ENCODE measurements at regions not wholly inside any gene's neighbourhood (a gene's known extent, or its start where the extent isn't known, plus 50 kb on each side); places are given as distances from the start of the nearest gene placed in this dataset.
"Not testable (repeated sequence)": the region's sequence is repeated elsewhere in the genome, so short reads cannot be mapped to it uniquely, and the experiment has no call there.

DNA sequence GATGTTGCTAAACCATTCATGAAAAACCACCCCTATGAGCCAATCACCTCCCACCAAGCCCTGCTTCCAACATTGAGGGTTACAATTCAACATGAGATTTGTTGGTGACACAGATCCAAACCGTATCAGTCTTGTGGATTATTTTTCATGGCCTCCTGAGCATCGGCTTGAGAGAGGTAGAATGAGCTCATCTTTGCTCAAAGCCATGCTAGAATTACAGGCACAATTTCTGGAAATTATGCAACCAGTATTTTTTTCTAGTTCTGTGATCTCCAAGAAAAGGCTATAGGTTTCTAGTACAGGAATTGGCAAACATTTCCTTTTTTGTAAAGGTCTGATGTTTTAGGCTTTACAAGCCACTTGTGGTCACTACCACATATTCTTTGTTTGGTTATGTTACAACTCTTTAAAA lies 219.4 kb downstream of the DUSP10 start:
- no peak overlapping the region for H3K4me3 ChIP-seq
- WGBS, 10 experiments, result 20 to 82% (median 69%) methylated on average over 1 to 2 of the region's 2 CpGs; no CpG with 5 or more reads in 3 of the 10 experiments
- no peaks in the 10 kb centered on the region for H3K4me1 ChIP-seq (replicated peaks in 1 of 2)
- no peak for ATAC-seq (replicated peaks in 6 of 8)
- H3K27ac ChIP-seq, result no peak overlapping the region
- in situ Hi-C loops (cut with MboI; ENCODE audit: low pct_unique_long_range_greater_than_20kb in 2 of 9, low sequenced_read_pairs in 9 of 9, unreplicated experiment in 9 of 9), result no loop called here

DNA sequence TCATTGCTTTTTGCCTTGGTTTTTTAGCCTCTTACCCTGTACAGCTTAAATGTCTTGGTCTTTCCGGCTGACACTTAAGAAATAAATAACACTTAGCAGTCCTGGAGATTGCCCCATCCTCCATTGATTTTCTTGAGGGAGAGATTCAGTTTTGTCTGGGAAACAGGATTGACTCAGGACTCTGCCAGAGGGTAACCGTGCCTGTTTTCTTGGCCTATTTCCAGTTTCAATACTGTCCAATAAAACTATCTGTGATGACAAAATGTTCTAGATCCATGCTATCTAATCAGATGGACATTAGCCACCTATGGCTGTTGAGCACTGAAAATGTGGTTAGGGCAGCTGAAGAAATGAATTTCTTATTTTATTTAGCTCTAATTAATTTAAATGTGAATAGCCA lies 216.1 kb downstream of the DUSP10 start:
- no peak overlapping the region for H3K4me3 ChIP-seq
- H3K4me1 ChIP-seq (replicated peaks in 1 of 2), result no peaks in the 10 kb centered on the region
- no peak overlapping the region for H3K27ac ChIP-seq
- 39 to 100% (median 90%) methylated on average over 1 to 2 of the region's 2 CpGs; no CpG with 5 or more reads in 1 of the 10 experiments for WGBS, 10 experiments
- in situ Hi-C loops (cut with MboI; ENCODE audit: low pct_unique_long_range_greater_than_20kb in 2 of 9, low sequenced_read_pairs in 9 of 9, unreplicated experiment in 9 of 9), result loop anchor here in 1 of 9 experiments (25.0 kb wide), 2 partner anchors 637 to 912 kb away; no protein-coding TSS in a partner anchor
- no peak for ATAC-seq (replicated peaks in 6 of 8)

DNA sequence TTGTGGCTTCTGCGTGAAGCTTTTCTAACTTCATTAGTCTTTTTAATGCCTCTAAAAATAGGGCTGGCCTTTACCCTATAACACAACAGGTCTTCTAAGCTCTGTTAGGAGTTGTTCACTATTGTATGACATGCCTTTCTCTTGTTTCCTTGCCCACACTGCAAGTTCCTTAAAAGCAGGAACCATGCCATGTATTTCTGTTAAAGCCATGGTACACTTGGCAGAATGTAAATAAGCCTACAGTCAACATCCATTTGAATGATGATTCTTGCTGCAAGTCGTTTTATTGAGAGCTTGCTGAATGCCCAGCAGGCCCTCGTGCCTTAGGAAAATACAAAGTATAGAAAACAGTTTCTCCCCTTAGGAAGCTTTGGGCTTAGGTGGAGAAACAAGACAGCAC lies 214.6 kb downstream of the DUSP10 start:
- Histone ChIP-seq H3K4me1 (replicated peaks in 1 of 2) (no peaks in the 10 kb centered on the region), H3K4me3 (no peak overlapping the region), H3K27ac (no peak overlapping the region)
- in situ Hi-C loops (cut with MboI; ENCODE audit: low pct_unique_long_range_greater_than_20kb in 2 of 9, low sequenced_read_pairs in 9 of 9, unreplicated experiment in 9 of 9), result loop anchor here in 1 of 9 experiments (25.0 kb wide), 2 partner anchors 635 to 910 kb away; no protein-coding TSS in a partner anchor
- ATAC-seq (replicated peaks in 6 of 8), result peak in 3 of 8 experiments; percentile 26 to 97 (median 28)
- WGBS, 10 experiments, result 0 to 47% (median 39%) methylated on average over 2 to 3 of the region's 3 CpGs; no CpG with 5 or more reads in 1 of the 10 experiments

DNA sequence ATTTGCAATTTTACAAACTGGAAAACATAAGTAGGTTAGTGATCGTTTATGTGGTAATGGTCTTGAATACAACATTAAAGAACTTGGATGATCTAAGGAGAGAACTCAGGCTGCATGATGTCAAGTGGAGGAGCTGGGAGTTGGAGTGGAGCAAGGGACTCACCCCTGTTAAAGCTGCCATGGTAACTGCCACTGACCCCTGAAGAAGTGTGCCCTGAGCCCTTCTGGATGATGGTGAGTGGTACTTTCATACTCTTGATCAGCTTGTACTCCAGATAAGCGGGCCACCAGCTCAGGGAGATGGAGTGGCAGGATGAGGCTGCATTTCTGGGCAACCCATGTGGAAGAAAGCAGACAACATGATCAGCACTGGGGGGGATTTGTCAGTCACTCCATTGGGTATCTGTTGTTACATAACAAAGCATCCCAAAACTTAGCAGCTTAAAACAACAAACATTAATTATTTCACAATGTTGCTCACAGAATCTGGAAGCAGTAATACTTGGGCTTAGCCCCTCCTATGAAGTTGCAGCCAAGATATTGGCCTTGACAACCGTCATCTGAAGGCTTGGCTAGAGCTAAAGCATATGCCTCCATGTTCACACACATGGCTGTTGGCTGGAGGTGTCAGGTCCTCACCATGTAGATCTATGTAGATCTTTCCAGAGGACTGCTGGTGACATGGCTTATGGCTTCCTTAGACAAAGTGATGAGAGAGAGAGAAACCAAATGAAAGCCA lies 213.8 kb downstream of the DUSP10 start:
- no peak for ATAC-seq (replicated peaks in 6 of 8)
- H3K27ac ChIP-seq, result no peak overlapping the region
- in situ Hi-C loops (cut with MboI; ENCODE audit: low pct_unique_long_range_greater_than_20kb in 2 of 9, low sequenced_read_pairs in 9 of 9, unreplicated experiment in 9 of 9), result loop anchor here in 1 of 9 experiments (25.0 kb wide), 2 partner anchors 634 to 909 kb away; no protein-coding TSS in a partner anchor
- H3K4me3 ChIP-seq, result no peak overlapping the region
- H3K4me1 ChIP-seq (replicated peaks in 1 of 2), result no peaks in the 10 kb centered on the region
- 56 to 100% (median 85%) methylated on average over 1 to 3 of the region's 3 CpGs; no CpG with 5 or more reads in 2 of the 10 experiments for WGBS, 10 experiments

DNA sequence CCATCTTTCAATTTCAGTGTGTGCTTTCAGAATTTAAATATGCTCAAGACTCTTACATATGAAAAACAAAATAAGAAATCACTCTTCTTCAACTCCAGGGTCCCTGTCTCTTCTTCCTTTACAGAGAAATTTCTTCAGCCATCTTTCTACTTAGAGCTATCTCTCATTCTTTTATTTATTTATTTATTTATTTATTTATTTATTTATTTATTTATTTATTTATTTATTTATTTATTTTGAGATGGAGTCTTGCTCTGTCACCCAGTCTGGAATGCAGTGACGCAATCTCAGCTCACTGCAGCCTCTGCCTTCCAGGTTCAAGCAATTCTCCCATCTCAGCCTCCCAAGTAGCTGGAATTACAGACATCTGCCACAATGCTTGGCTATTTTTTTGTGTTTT lies 211.7 kb downstream of the DUSP10 start:
- H3K4me1 ChIP-seq (replicated peaks in 1 of 2); ATAC-seq (replicated peaks in 6 of 8); H3K4me3 ChIP-seq; H3K27ac ChIP-seq: not testable (repeated sequence)
- 43 to 100% (median 60%) methylated on average over 1 of the region's 1 CpG; no CpG with 5 or more reads in 3 of the 10 experiments for WGBS, 10 experiments
- in situ Hi-C loops (cut with MboI; ENCODE audit: low pct_unique_long_range_greater_than_20kb in 2 of 9, low sequenced_read_pairs in 9 of 9, unreplicated experiment in 9 of 9), result loop anchor here in 1 of 9 experiments (25.0 kb wide), 2 partner anchors 632 to 907 kb away; no protein-coding TSS in a partner anchor

DNA sequence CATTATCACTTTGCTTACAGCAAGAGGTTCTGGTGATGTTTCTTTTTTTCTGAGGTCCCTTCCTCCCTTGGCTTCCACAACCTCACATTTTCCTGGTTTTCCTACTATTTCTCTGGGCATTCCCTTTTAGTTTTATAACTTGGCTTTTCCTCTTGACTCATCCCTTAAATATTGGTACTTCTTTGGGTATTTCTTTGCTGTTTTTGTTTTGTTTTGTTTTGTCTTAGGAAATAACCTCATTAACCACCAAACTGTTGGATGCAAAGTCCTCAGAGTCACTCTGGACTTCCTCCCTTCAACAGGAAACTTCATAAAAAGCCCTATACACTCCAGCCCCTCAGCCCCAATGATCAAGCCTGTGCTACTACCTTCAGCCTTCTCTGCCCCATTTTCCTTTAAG lies 211.1 kb downstream of the DUSP10 start:
- in situ Hi-C loops (cut with MboI; ENCODE audit: low pct_unique_long_range_greater_than_20kb in 2 of 9, low sequenced_read_pairs in 9 of 9, unreplicated experiment in 9 of 9), result loop anchor here in 1 of 9 experiments (25.0 kb wide), 2 partner anchors 632 to 907 kb away; no protein-coding TSS in a partner anchor
- ATAC-seq (replicated peaks in 6 of 8), result no peak
- no peaks in the 10 kb centered on the region for H3K4me1 ChIP-seq (replicated peaks in 1 of 2)
- no peak overlapping the region for H3K27ac ChIP-seq
- no peak overlapping the region for H3K4me3 ChIP-seq

DNA sequence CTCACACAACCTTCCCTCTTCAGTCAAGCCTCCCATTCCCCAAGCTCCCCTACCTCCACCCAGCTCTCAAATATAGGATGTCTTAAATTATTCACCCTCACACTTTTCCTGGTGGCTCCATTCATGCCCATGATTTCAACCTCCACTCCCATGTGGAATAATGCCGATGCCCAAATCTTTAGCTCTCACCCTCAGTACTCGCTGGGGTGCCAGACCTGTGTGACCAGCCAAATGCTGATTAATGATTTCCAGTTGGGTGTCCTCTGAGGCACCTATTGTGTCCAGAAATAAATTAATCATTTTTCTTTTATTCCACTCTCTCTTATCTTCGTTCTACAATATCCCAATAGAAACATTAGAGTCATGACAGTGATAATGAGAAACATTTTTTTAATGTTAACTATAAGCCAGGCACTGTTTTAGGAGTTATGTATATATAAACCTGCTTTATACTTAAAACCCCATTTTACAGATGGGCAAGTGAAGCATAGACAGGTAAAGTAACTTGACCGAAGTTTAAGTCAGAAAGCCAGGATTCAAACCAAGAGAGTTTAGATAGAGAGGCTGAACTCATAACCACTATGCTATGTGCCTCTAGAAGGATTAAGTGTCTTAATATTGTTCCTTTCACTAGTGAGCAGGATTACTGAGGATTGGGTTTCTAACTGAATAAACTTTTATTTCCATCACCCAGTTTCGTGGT lies 209.7 kb downstream of the DUSP10 start:
- no peak for ATAC-seq (replicated peaks in 6 of 8)
- no peak overlapping the region for H3K27ac ChIP-seq
- WGBS, 10 experiments, result 24 to 92% (median 79%) methylated on average over 1 to 5 of the region's 5 CpGs
- H3K4me3 ChIP-seq, result no peak overlapping the region
- in situ Hi-C loops (cut with MboI; ENCODE audit: low pct_unique_long_range_greater_than_20kb in 2 of 9, low sequenced_read_pairs in 9 of 9, unreplicated experiment in 9 of 9), result loop anchor here in 1 of 9 experiments (25.0 kb wide), 2 partner anchors 630 to 905 kb away; no protein-coding TSS in a partner anchor
- H3K4me1 ChIP-seq (replicated peaks in 1 of 2), result no peaks in the 10 kb centered on the region

DNA sequence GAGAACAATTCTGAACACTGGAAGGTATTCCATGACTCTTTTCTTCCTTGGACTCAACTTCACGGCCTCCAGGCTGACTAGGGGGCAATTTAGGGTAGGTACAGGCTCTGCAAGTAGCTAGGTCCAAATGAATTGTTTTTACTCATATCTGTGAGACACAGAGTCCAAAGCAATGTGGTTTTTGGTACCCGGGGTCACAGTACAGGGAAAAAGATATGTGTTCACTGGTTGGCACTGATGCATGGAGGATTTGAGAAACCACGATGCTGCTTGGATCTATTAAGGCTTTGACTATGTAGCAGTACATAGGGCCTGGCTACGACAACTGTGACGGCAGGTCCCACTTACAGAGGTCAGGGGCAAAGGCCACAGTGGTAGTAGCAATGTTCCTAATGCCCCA lies 200.6 kb downstream of the DUSP10 start:
- Histone ChIP-seq H3K4me3 (no peak overlapping the region), H3K27ac (no peak overlapping the region), H3K4me1 (replicated peaks in 1 of 2) (no peaks in the 10 kb centered on the region)
- no peak for ATAC-seq (replicated peaks in 6 of 8)
- in situ Hi-C loops (cut with MboI; ENCODE audit: low pct_unique_long_range_greater_than_20kb in 2 of 9, low sequenced_read_pairs in 9 of 9, unreplicated experiment in 9 of 9), result loop anchor here in 1 of 9 experiments (25.0 kb wide), 2 partner anchors 621 to 896 kb away; no protein-coding TSS in a partner anchor
- 50 to 87% (median 78%) methylated on average over 1 to 5 of the region's 5 CpGs; no CpG with 5 or more reads in 3 of the 10 experiments for WGBS, 10 experiments

DNA sequence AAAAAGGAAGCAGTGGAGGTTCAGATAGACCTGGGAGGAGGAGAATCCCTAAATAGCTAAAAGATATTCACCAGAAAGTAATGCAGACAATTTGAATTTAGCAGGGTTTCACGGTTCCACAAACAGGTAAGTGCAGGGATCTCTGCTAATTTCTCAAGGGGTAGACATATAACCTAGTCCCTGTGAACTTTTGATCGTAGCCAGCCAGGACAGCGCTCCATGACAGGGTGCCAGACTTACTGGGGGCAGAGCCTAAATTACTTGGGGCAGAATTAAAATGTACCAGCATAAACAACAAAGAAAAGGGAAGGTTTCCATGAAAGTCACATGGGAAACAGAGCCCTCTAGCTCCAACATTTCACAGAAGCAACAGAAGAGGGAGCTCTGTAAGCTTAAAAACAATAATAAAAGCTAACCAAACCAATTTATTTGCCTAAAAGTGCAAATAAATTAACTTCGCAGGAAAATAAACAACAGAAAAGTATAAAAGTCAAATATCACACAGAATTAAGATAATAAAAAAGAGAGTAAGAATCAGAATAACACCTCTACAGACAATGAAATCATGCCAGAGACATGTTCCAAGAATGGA lies 198.3 kb downstream of the DUSP10 start:
- 20 to 84% (median 53%) methylated on average over 1 to 4 of the region's 4 CpGs for WGBS, 10 experiments
- in situ Hi-C loops (cut with MboI; ENCODE audit: low pct_unique_long_range_greater_than_20kb in 2 of 9, low sequenced_read_pairs in 9 of 9, unreplicated experiment in 9 of 9), result loop anchor here in 1 of 9 experiments (25.0 kb wide), 2 partner anchors 619 to 894 kb away; no protein-coding TSS in a partner anchor
- Histone ChIP-seq H3K27ac (no peak overlapping the region), H3K4me1 (replicated peaks in 1 of 2) (no peaks in the 10 kb centered on the region), H3K4me3 (no peak overlapping the region)
- peak in 1 of 8 experiments; percentile 61 for ATAC-seq (replicated peaks in 6 of 8)

DNA sequence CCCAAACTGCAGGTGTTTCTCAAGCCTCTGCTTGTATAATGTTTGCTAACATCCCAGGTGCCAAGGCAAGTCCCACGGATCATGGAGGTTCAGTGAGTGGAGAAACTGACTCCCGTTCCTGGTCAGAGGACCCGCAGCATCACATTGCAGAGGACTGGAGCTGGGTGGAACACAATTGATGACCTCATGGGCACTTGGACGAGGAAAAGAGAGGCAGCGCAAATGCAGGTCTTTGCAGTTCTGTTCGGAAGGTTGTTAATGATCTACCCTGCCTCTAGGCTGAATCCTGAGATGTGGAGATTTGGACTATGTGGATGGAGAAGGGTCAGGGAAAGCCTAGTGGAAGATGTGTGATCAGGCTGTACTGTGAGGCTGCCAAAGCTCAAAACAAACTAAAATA lies 192.9 kb downstream of the DUSP10 start:
- ATAC-seq (replicated peaks in 6 of 8), result no peak
- WGBS, 10 experiments, result 42 to 100% (median 73%) methylated on average over 1 to 6 of the region's 6 CpGs; no CpG with 5 or more reads in 4 of the 10 experiments
- Histone ChIP-seq H3K27ac (no peak overlapping the region), H3K4me3 (no peak overlapping the region), H3K4me1 (replicated peaks in 1 of 2) (no peaks in the 10 kb centered on the region)
- in situ Hi-C loops (cut with MboI; ENCODE audit: low pct_unique_long_range_greater_than_20kb in 2 of 9, low sequenced_read_pairs in 9 of 9, unreplicated experiment in 9 of 9), result loop anchor here in 1 of 9 experiments (25.0 kb wide), 2 partner anchors 613 to 888 kb away; no protein-coding TSS in a partner anchor

DNA sequence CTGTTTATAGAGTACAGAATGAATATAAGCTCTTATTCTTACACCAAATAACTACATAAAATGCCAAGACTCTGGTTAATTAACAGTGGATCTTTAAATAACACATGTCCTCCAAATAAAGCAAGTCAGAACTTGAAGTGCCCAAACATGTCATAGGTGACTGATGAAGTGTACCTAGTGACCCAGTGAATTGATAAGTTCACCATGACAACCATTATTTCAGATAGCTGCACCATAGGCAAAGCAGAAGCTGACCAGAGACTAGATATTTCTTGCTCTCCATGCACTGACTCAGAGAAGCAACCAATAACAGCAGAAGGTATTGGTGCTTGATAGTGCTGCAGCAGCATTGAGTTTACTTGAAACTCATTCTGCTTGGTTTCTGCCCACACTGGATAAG lies 192.1 kb downstream of the DUSP10 start:
- Histone ChIP-seq H3K4me1 (replicated peaks in 1 of 2) (no peaks in the 10 kb centered on the region), H3K4me3 (no peak overlapping the region), H3K27ac (no peak overlapping the region)
- ATAC-seq (replicated peaks in 6 of 8), result peak in 1 of 8 experiments; percentile 35
- in situ Hi-C loops (cut with MboI; ENCODE audit: low pct_unique_long_range_greater_than_20kb in 2 of 9, low sequenced_read_pairs in 9 of 9, unreplicated experiment in 9 of 9), result loop anchor here in 1 of 9 experiments (10.0 to 25.0 kb wide), 3 partner anchors 185 to 887 kb away; no protein-coding TSS in a partner anchor

DNA sequence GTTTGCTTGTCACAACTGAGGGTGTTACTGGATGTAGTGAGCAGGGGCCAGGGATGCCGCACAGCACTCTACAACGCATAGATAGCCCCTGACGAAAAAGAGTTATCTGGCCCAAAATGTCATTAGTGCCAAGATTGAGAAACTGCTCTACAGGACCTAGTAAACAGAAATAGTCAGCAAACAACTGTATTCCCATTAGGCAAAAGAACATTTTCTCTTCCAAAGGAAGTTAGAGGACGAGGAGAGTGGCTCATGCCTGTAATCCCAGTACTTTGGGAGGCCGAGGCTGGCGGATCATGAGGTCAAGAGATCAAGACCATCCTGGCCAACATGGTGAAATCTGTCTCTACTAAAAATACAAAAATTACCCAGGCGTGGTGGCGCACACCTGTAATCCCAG lies 189.1 kb downstream of the DUSP10 start:
- not testable (repeated sequence) for ATAC-seq (replicated peaks in 6 of 8); H3K27ac ChIP-seq; H3K4me1 ChIP-seq (replicated peaks in 1 of 2); H3K4me3 ChIP-seq
- 73 to 93% (median 86%) methylated on average over 1 to 8 of the region's 8 CpGs; no CpG with 5 or more reads in 2 of the 10 experiments for WGBS, 10 experiments
- in situ Hi-C loops (cut with MboI; ENCODE audit: low pct_unique_long_range_greater_than_20kb in 2 of 9, low sequenced_read_pairs in 9 of 9, unreplicated experiment in 9 of 9), result loop anchor here in 1 of 9 experiments (10.0 kb wide), 1 partner anchor 182 kb away; no protein-coding TSS in a partner anchor
